Osteoblast (primary cell): ENCODE measurements at regions not wholly inside any gene's neighbourhood (a gene's known extent, or its start where the extent isn't known, plus 50 kb on each side); places are given as distances from the start of the nearest gene placed in this dataset.
A peak's percentile ranks its signal among the peaks of the same experiment; 100 is the strongest.

Experiments
- DNase-seq: peaks from one replicate; pipeline ENCODE4 v3.0.0; 2011; ENCODE audit warnings: low spot score, mixed read lengths; ENCODE audit not compliant: insufficient read length; ENCODE audit errors: missing footprints
- H2AFZ ChIP-seq: 2 replicates; pipeline ENCODE4 v1.6.0; 2011; ENCODE audit warnings: mild to moderate bottlenecking, low read length
- H3K27ac ChIP-seq: 2 replicates; pipeline ENCODE4 v1.5.1; 2011; ENCODE audit warnings: mild to moderate bottlenecking, low read depth, low read length, moderate library complexity
- H3K27me3 ChIP-seq: 2 replicates; pipeline ENCODE4 v1.6.0; 2012; ENCODE audit warnings: mild to moderate bottlenecking, control low read depth, inconsistent platforms, low read length, moderate library complexity; ENCODE audit not compliant: insufficient read depth
- H3K36me3 ChIP-seq: 2 replicates; pipeline ENCODE4 v1.5.1; 2011; ENCODE audit warnings: mild to moderate bottlenecking, low read length, control low read depth, moderate library complexity; ENCODE audit not compliant: insufficient read depth
- H3K4me1 ChIP-seq: 2 replicates; pipeline ENCODE4 v1.5.1; 2011; ENCODE audit warnings: mild to moderate bottlenecking, low read length, control low read depth, moderate library complexity; ENCODE audit not compliant: insufficient read depth
- H3K4me2 ChIP-seq: 2 replicates; pipeline ENCODE4 v1.6.0; 2011; ENCODE audit warnings: mild to moderate bottlenecking, low read length; ENCODE audit not compliant: insufficient read depth
- H3K4me3 ChIP-seq: fragments of 200-600 bp; sonication (generic); 3 replicates; pipeline ENCODE4 v1.5.1; 2012; ENCODE audit warnings: mild to moderate bottlenecking, low read length, inconsistent platforms; ENCODE audit not compliant: insufficient read depth
- H3K79me2 ChIP-seq: 2 replicates; pipeline ENCODE4 v1.6.0; 2012; ENCODE audit warnings: mild to moderate bottlenecking, low read length, control low read depth, inconsistent platforms; ENCODE audit not compliant: insufficient read depth
- H3K9me3 ChIP-seq: 2 replicates; pipeline ENCODE4 v1.5.1; 2011; ENCODE audit warnings: low read depth, low read length, control low read depth
- H4K20me1 ChIP-seq: 2 replicates; pipeline ENCODE4 v1.6.0; 2012; ENCODE audit warnings: mild to moderate bottlenecking, low read length, control low read depth; ENCODE audit not compliant: insufficient read depth
- CTCF ChIP-seq: IDR thresholded peaks from 2 replicates; pipeline ENCODE4 v1.5.1; 2011; ENCODE audit warnings: mild to moderate bottlenecking, low read depth, low read length, moderate library complexity; ENCODE audit errors: extremely low read depth

- no peaks in the 10 kb centered on the region for H3K79me2 ChIP-seq
- TF ChIP-seq CTCF = no peak
- no peak overlapping the region for H2AFZ ChIP-seq
- H3K4me1 ChIP-seq = peaks cover 21% of the 10 kb centered on the region
- no peaks in the 10 kb centered on the region for H3K36me3 ChIP-seq
- H3K9me3 ChIP-seq = no peaks in the 10 kb centered on the region
- H3K27me3 ChIP-seq = no peaks in the 10 kb centered on the region
- H3K27ac ChIP-seq = no peak overlapping the region
- H3K4me2 ChIP-seq = no peak overlapping the region
- H4K20me1 ChIP-seq = no peaks in the 10 kb centered on the region
- H3K4me3 ChIP-seq = no peak overlapping the region
- DNase-seq = no peak
Measured at GRCh38 chr2:71876542-71877451, 270.9 kb downstream of the CYP26B1 start.

DNA sequence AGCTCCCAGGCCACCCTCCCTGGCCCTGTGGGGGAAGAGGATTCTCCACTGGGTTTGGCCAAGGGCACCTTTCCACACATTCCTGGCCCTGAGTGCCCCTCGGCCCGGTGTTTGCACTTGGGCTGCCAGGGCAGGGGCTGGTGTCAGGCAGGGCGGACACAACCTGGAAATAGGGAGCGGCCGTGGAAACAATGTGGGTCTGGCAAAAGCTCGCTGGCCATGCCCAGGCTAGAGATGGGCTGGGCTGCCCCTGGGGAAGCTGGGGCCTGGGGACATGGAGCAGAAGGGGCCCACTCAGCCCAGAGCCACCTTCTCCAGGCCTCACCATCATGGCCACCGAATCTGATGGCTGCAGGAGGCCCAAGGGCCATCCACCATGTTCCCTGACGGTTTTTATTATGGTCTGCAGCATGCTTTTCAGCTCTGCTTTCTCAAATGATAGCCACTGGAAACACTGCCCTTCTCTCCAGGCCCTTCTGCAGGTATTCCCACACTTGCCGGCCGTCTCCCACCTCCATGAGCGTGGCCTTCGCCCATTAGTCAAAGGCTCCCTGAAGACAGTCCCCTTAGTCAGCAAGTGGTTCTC lies 275.1 kb downstream of the CYP26B1 start:
- Histone ChIP-seq H3K36me3 (no peaks in the 10 kb centered on the region), H3K4me1 (no peaks in the 10 kb centered on the region), H3K4me3 (no peak overlapping the region), H3K79me2 (no peaks in the 10 kb centered on the region), H2AFZ (no peak overlapping the region), H4K20me1 (no peaks in the 10 kb centered on the region), H3K27me3 (peaks cover 11% of the 10 kb centered on the region), H3K9me3 (no peaks in the 10 kb centered on the region), H3K27ac (no peak overlapping the region), H3K4me2 (no peak overlapping the region)
- TF ChIP-seq CTCF = no peak
- DNase-seq = peak; percentile 53

- Histone ChIP-seq H2AFZ (no peak overlapping the region), H3K36me3 (no peaks in the 10 kb centered on the region), H3K9me3 (no peaks in the 10 kb centered on the region), H3K79me2 (no peaks in the 10 kb centered on the region), H3K27ac (no peak overlapping the region), H3K4me3 (no peak overlapping the region), H3K4me2 (no peak overlapping the region), H3K27me3 (peaks cover 21% of the 10 kb centered on the region), H4K20me1 (no peaks in the 10 kb centered on the region), H3K4me1 (no peaks in the 10 kb centered on the region)
- no peak for DNase-seq
- no peak for TF ChIP-seq CTCF
Measured at GRCh38 chr2:71865391-71865965, 282.2 kb downstream of the CYP26B1 start.

DNA sequence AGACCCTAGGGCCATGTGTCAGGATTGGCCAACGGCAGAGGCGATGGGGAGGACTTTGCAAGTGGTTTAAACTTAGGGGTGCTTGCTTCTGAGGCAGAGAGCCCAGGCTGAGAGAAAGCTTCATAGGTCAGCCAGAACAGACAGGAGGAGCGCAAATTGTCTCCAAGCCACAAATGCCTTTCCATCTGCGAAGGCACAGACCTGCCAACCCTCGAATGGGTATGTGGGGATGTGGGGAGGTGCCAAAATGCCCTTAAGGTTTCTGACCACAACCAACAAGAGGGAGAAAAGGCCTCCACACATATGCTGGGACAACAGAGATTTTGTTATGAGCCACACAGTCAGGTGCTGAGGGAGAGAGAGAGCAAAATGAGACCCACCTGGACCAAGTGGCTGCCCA lies 283.6 kb downstream of the CYP26B1 start:
- no peaks in the 10 kb centered on the region for H3K79me2 ChIP-seq
- H3K4me1 ChIP-seq = no peaks in the 10 kb centered on the region
- H3K27me3 ChIP-seq = peaks cover 17% of the 10 kb centered on the region
- no peak for DNase-seq
- H4K20me1 ChIP-seq = no peaks in the 10 kb centered on the region
- no peak overlapping the region for H3K27ac ChIP-seq
- TF ChIP-seq CTCF = no peak
- H3K36me3 ChIP-seq = no peaks in the 10 kb centered on the region
- no peak overlapping the region for H3K4me2 ChIP-seq
- H3K9me3 ChIP-seq = no peaks in the 10 kb centered on the region
- no peak overlapping the region for H3K4me3 ChIP-seq
- no peak overlapping the region for H2AFZ ChIP-seq
